Mesendoderm (in vitro differentiated cells): ENCODE measurements at regions not wholly inside any gene's neighbourhood (a gene's known extent, or its start where the extent isn't known, plus 50 kb on each side); places are given as distances from the start of the nearest gene placed in this dataset.

Experiments used
- DNase-seq: peaks from one replicate; pipeline ENCODE4 v3.0.0; 2013
- H2AK5ac ChIP-seq: 2 replicates; pipeline ENCODE4 v1.6.1; 2013; ENCODE audit warnings: low read length, inconsistent platforms
- H2BK120ac ChIP-seq: 2 replicates; pipeline ENCODE4 v1.6.1; 2013; ENCODE audit warnings: low read depth, mild to moderate bottlenecking, low read length, moderate library complexity, mixed read lengths
- H2BK15ac ChIP-seq: replicated peaks from 2 replicates; pipeline ENCODE4 v1.6.1; 2013; ENCODE audit warnings: low read depth, mild to moderate bottlenecking, moderate library complexity
- H2BK5ac ChIP-seq: 2 replicates; pipeline ENCODE4 v1.6.1; 2013; ENCODE audit warnings: low read length, inconsistent platforms
- H3K18ac ChIP-seq: 2 replicates; pipeline ENCODE4 v1.6.1; 2013; ENCODE audit warnings: mild to moderate bottlenecking, low read length, mixed read lengths
- H3K23ac ChIP-seq: one replicate; pipeline ENCODE4 v1.6.1; 2013; ENCODE audit warnings: low read length
- H3K27ac ChIP-seq: 2 replicates; pipeline ENCODE4 v1.5.1; 2013; ENCODE audit warnings: low read depth, mild to moderate bottlenecking, inconsistent platforms, low read length, moderate library complexity
- H3K27me3 ChIP-seq: 2 replicates; pipeline ENCODE4 v1.6.1; 2013; ENCODE audit warnings: low read length, control low read depth, mild to moderate bottlenecking, inconsistent platforms; ENCODE audit not compliant: insufficient read depth, poor library complexity
- H3K36me3 ChIP-seq: 2 replicates; pipeline ENCODE4 v1.6.1; 2013; ENCODE audit warnings: low read length, inconsistent platforms; ENCODE audit not compliant: control insufficient read depth, insufficient read depth
- H3K4ac ChIP-seq: one replicate; pipeline ENCODE4 v1.6.1; 2013; ENCODE audit warnings: low read depth, mild to moderate bottlenecking, low read length, moderate library complexity
- H3K4me1 ChIP-seq: 2 replicates; pipeline ENCODE4 v1.6.1; 2013; ENCODE audit warnings: low read depth, low read length, inconsistent platforms; ENCODE audit not compliant: control insufficient read depth
- H3K4me2 ChIP-seq: 2 replicates; pipeline ENCODE4 v1.6.1; 2013; ENCODE audit warnings: low read length
- H3K4me3 ChIP-seq: 2 replicates; pipeline ENCODE4 v1.5.1; 2013; ENCODE audit warnings: mild to moderate bottlenecking, low read length
- H3K56ac ChIP-seq: one replicate; pipeline ENCODE4 v1.6.1; 2013; ENCODE audit warnings: low read length
- H3K79me1 ChIP-seq: 2 replicates; pipeline ENCODE4 v1.6.1; 2013; ENCODE audit warnings: low read length, inconsistent platforms
- H3K79me2 ChIP-seq: 2 replicates; pipeline ENCODE4 v1.6.1; 2013; ENCODE audit warnings: mild to moderate bottlenecking, low read length; ENCODE audit not compliant: control insufficient read depth, insufficient read depth
- H3K9ac ChIP-seq: 2 replicates; pipeline ENCODE4 v1.6.1; 2013; ENCODE audit warnings: low read length, inconsistent platforms
- H4K5ac ChIP-seq: one replicate; pipeline ENCODE4 v1.6.1; 2013; ENCODE audit warnings: low read length
- H4K8ac ChIP-seq: one replicate; pipeline ENCODE4 v1.6.1; 2013; ENCODE audit warnings: low read depth, mild to moderate bottlenecking, control low read depth, low read length, moderate library complexity
- WGBS: extraction: QIAGEN DNeasy Blood & Tissue Kit; methylation state at CpG from one replicate; pipeline ENCODE4 v1.1.7; 2013; ENCODE audit warnings: low lambda C conversion rate, missing lambda C conversion rate; ENCODE audit not compliant: insufficient coverage; ENCODE audit errors: extremely low coverage; 5-methylcytosine and 5-hydroxymethylcytosine counted together

GRCh38 chr1:217968085-217968484 is 317.0 kb upstream of the RRP15 start:
- no CpG with 5 or more reads among the region's 7 CpGs for WGBS
- no peaks in the 10 kb centered on the region for H3K4me1 ChIP-seq
- no peak overlapping the region for H2AK5ac ChIP-seq
- no peaks in the 10 kb centered on the region for H3K27me3 ChIP-seq
- no peak overlapping the region for H3K9ac ChIP-seq
- no peak overlapping the region for H2BK15ac ChIP-seq
- no peak overlapping the region for H3K23ac ChIP-seq
- no peak overlapping the region for H3K4me3 ChIP-seq
- no peak overlapping the region for H3K4ac ChIP-seq
- no peak overlapping the region for H3K27ac ChIP-seq
- DNase-seq, result no peak
- no peak overlapping the region for H2BK5ac ChIP-seq
- no peak overlapping the region for H2BK120ac ChIP-seq
- H3K79me2 ChIP-seq, result no peaks in the 10 kb centered on the region
- H3K36me3 ChIP-seq, result no peaks in the 10 kb centered on the region
- H4K8ac ChIP-seq, result no peak overlapping the region
- H3K56ac ChIP-seq, result no peak overlapping the region
- no peak overlapping the region for H3K18ac ChIP-seq
- H3K4me2 ChIP-seq, result no peak overlapping the region
- H4K5ac ChIP-seq, result no peak overlapping the region
- H3K79me1 ChIP-seq, result no peaks in the 10 kb centered on the region

- no peak overlapping the region for H4K5ac ChIP-seq
- no peaks in the 10 kb centered on the region for H3K4me1 ChIP-seq
- no peak overlapping the region for H2BK120ac ChIP-seq
- no peak overlapping the region for H3K4ac ChIP-seq
- H2BK5ac ChIP-seq, result no peak overlapping the region
- H4K8ac ChIP-seq, result no peak overlapping the region
- no peak overlapping the region for H2BK15ac ChIP-seq
- no peaks in the 10 kb centered on the region for H3K36me3 ChIP-seq
- H3K4me3 ChIP-seq, result no peak overlapping the region
- DNase-seq, result no peak
- H2AK5ac ChIP-seq, result no peak overlapping the region
- no peak overlapping the region for H3K18ac ChIP-seq
- no peaks in the 10 kb centered on the region for H3K79me1 ChIP-seq
- H3K56ac ChIP-seq, result no peak overlapping the region
- no peak overlapping the region for H3K9ac ChIP-seq
- no peaks in the 10 kb centered on the region for H3K27me3 ChIP-seq
- no peak overlapping the region for H3K27ac ChIP-seq
- WGBS, result no CpG with 5 or more reads among the region's 8 CpGs
- H3K79me2 ChIP-seq, result no peaks in the 10 kb centered on the region
- H3K4me2 ChIP-seq, result no peak overlapping the region
- H3K23ac ChIP-seq, result no peak overlapping the region
Measured at GRCh38 chr1:217969428-217969827, 315.7 kb upstream of the RRP15 start.

- H2BK15ac ChIP-seq, result no peak overlapping the region
- H3K79me1 ChIP-seq, result no peaks in the 10 kb centered on the region
- no peaks in the 10 kb centered on the region for H3K79me2 ChIP-seq
- H3K4me2 ChIP-seq, result no peak overlapping the region
- H3K18ac ChIP-seq, result no peak overlapping the region
- no peak overlapping the region for H3K4me3 ChIP-seq
- no peak overlapping the region for H2BK5ac ChIP-seq
- H4K5ac ChIP-seq, result no peak overlapping the region
- no peak overlapping the region for H3K9ac ChIP-seq
- no peak overlapping the region for H2AK5ac ChIP-seq
- no peak overlapping the region for H4K8ac ChIP-seq
- H3K23ac ChIP-seq, result no peak overlapping the region
- H3K27me3 ChIP-seq, result no peaks in the 10 kb centered on the region
- H2BK120ac ChIP-seq, result no peak overlapping the region
- no peak for DNase-seq
- no peaks in the 10 kb centered on the region for H3K36me3 ChIP-seq
- no peaks in the 10 kb centered on the region for H3K4me1 ChIP-seq
- H3K4ac ChIP-seq, result no peak overlapping the region
- no peak overlapping the region for H3K27ac ChIP-seq
- H3K56ac ChIP-seq, result no peak overlapping the region
Measured at GRCh38 chr1:217977943-217978342, 307.1 kb upstream of the RRP15 start.

GRCh38 chr1:217981430-217981829 is 303.7 kb upstream of the RRP15 start:
- no peak overlapping the region for H3K56ac ChIP-seq
- no peak for DNase-seq
- H3K4me3 ChIP-seq, result no peak overlapping the region
- H2BK5ac ChIP-seq, result no peak overlapping the region
- H4K8ac ChIP-seq, result no peak overlapping the region
- H2AK5ac ChIP-seq, result no peak overlapping the region
- no peak overlapping the region for H3K4me2 ChIP-seq
- H3K27me3 ChIP-seq, result no peaks in the 10 kb centered on the region
- H3K36me3 ChIP-seq, result no peaks in the 10 kb centered on the region
- H3K18ac ChIP-seq, result no peak overlapping the region
- no peak overlapping the region for H3K23ac ChIP-seq
- H3K9ac ChIP-seq, result no peak overlapping the region
- no peak overlapping the region for H3K27ac ChIP-seq
- H3K79me1 ChIP-seq, result no peaks in the 10 kb centered on the region
- H2BK120ac ChIP-seq, result no peak overlapping the region
- no peak overlapping the region for H4K5ac ChIP-seq
- no peak overlapping the region for H2BK15ac ChIP-seq
- no peaks in the 10 kb centered on the region for H3K79me2 ChIP-seq
- no peak overlapping the region for H3K4ac ChIP-seq
- no CpG with 5 or more reads among the region's 1 CpG for WGBS
- H3K4me1 ChIP-seq, result no peaks in the 10 kb centered on the region

- Histone ChIP-seq H4K8ac (no peak overlapping the region), H3K18ac (no peak overlapping the region), H3K79me2 (no peaks in the 10 kb centered on the region), H3K4me1 (no peaks in the 10 kb centered on the region), H3K36me3 (no peaks in the 10 kb centered on the region), H2AK5ac (no peak overlapping the region), H3K4me3 (no peak overlapping the region), H3K27me3 (no peaks in the 10 kb centered on the region), H3K27ac (no peak overlapping the region), H3K56ac (no peak overlapping the region), H3K9ac (no peak overlapping the region), H3K23ac (no peak overlapping the region), H3K79me1 (no peaks in the 10 kb centered on the region), H2BK15ac (no peak overlapping the region), H2BK120ac (no peak overlapping the region), H2BK5ac (no peak overlapping the region), H4K5ac (no peak overlapping the region), H3K4ac (no peak overlapping the region), H3K4me2 (no peak overlapping the region)
- DNase-seq, result no peak
- no CpG with 5 or more reads among the region's 19 CpGs for WGBS
Measured at GRCh38 chr1:217982331-217983050, 302.6 kb upstream of the RRP15 start.

- Histone ChIP-seq H3K23ac (no peak overlapping the region), H2BK15ac (no peak overlapping the region), H4K8ac (no peak overlapping the region), H3K36me3 (no peaks in the 10 kb centered on the region), H4K5ac (no peak overlapping the region), H2AK5ac (no peak overlapping the region), H3K4me1 (no peaks in the 10 kb centered on the region), H3K56ac (no peak overlapping the region), H2BK5ac (no peak overlapping the region), H3K9ac (no peak overlapping the region), H3K4ac (no peak overlapping the region), H3K27me3 (no peaks in the 10 kb centered on the region), H3K27ac (no peak overlapping the region), H3K79me2 (no peaks in the 10 kb centered on the region), H3K4me2 (no peak overlapping the region), H3K79me1 (no peaks in the 10 kb centered on the region), H2BK120ac (no peak overlapping the region), H3K18ac (no peak overlapping the region), H3K4me3 (no peak overlapping the region)
- no CpG with 5 or more reads among the region's 4 CpGs for WGBS
- DNase-seq, result no peak
Measured at GRCh38 chr1:217983051-217983375, 302.1 kb upstream of the RRP15 start.
